ENCODE measurements at regions not wholly inside any gene's neighbourhood (a gene's known extent, or its start where the extent isn't known, plus 50 kb on each side); places are given as distances from the start of the nearest gene placed in this dataset.

DNA sequence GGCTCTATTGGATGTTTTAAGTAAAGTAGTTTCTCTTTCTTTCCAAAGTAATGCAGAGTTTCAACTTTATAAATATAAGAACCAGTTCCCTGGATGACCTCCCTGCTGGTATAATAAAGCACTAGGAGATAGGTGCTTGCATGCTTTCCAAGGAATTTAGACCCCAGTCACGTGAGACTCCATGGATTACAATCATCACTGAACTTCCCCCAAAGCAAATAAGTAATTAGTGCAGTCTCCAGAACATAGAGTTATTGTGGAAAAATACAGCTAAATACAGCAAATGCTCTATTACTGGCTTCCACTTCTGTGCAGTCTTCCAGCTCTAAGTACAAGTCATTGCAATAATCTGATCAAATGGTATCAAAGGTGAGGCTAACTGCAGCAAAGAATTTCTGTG is 220.2 kb upstream of the STEAP1 start:
- Histone ChIP-seq H3K4me1 (ENCODE audit: control insufficient read depth in 2 of 2, insufficient read depth in 2 of 2, low read length in 2 of 2) (no peaks in the 10 kb centered on the region), H3K27me3 (ENCODE audit: control insufficient read depth in 2 of 2, insufficient read depth in 2 of 2, low read length in 2 of 2) (no peaks in the 10 kb centered on the region), H3K36me3 (ENCODE audit: control insufficient read depth in 2 of 3, insufficient read depth in 3 of 3, low read length in 3 of 3) (no peaks in the 10 kb centered on the region), H3K9me3 (ENCODE audit: control insufficient read depth in 2 of 3, low read length in 3 of 3) (no peaks in the 10 kb centered on the region), H3K27ac (ENCODE audit: low read depth, low read length) (no peak overlapping the region), H3K4me3 (ENCODE audit: low read length) (no peak overlapping the region)
- H3K27ac Mint-ChIP-seq = no peak overlapping the region
- ATAC-seq (no peak), DNase-seq (no peak)
- POLR2A ChIA-PET = no interaction called here
- H3K4me3 Mint-ChIP-seq = no peak overlapping the region
- no peaks in the 10 kb centered on the region for H3K36me3 Mint-ChIP-seq
- intact Hi-C loops (cut with micrococcal nuclease) = no loop called here
- CTCF ChIA-PET = no interaction called here
- H3K4me1 Mint-ChIP-seq = no peaks in the 10 kb centered on the region
- peaks cover 0 to 6% (median under 1%) of the 10 kb centered on the region in 11 donors for H3K9me3 Mint-ChIP-seq
- H3K27me3 Mint-ChIP-seq = no peaks in the 10 kb centered on the region

DNA sequence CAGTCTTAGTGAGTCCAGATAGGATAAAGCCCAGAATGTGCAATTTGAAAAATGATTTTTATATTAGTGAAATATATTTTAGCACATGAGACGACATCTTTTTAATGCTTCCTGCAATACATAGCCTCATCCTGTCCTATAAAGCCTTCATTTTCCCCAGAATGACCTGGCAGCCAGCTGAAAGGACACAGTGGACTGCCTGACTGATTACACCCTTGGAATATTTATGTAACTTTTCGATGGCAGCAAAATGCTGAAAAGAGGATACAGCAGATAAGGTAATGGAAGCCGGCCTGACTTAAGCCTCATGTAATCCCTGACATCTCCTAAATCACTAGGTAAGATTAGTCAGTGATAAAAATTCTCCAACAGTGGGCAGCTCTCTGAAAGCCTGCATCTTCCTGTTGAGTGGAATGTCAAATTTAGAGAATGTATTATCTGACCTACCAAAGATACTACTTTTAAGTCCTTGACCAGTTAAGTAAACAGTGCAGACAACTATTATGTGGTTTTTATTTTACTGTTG is 210.7 kb upstream of the STEAP1 start:
- Histone ChIP-seq H3K4me3 (ENCODE audit: low read length) (no peak overlapping the region), H3K4me1 (ENCODE audit: control insufficient read depth in 2 of 2, insufficient read depth in 2 of 2, low read length in 2 of 2) (no peaks in the 10 kb centered on the region), H3K9me3 (ENCODE audit: control insufficient read depth in 2 of 3, low read length in 3 of 3) (no peaks in the 10 kb centered on the region), H3K27me3 (ENCODE audit: control insufficient read depth in 2 of 2, insufficient read depth in 2 of 2, low read length in 2 of 2) (no peaks in the 10 kb centered on the region), H3K27ac (ENCODE audit: low read depth, low read length) (no peak overlapping the region), H3K36me3 (ENCODE audit: control insufficient read depth in 2 of 3, insufficient read depth in 3 of 3, low read length in 3 of 3) (no peaks in the 10 kb centered on the region)
- no peak for ATAC-seq
- Mint-ChIP-seq H3K36me3 (no peaks in the 10 kb centered on the region), H3K9me3 (peaks cover 0 to 15% (median 0%) of the 10 kb centered on the region in 11 donors), H3K27ac (no peak overlapping the region), H3K4me1 (no peaks in the 10 kb centered on the region), H3K4me3 (no peak overlapping the region), H3K27me3 (no peaks in the 10 kb centered on the region)
- DNase-seq = no peak
- intact Hi-C loops (cut with micrococcal nuclease) = no loop called here
- POLR2A ChIA-PET = no interaction called here
- CTCF ChIA-PET = no interaction called here

DNA sequence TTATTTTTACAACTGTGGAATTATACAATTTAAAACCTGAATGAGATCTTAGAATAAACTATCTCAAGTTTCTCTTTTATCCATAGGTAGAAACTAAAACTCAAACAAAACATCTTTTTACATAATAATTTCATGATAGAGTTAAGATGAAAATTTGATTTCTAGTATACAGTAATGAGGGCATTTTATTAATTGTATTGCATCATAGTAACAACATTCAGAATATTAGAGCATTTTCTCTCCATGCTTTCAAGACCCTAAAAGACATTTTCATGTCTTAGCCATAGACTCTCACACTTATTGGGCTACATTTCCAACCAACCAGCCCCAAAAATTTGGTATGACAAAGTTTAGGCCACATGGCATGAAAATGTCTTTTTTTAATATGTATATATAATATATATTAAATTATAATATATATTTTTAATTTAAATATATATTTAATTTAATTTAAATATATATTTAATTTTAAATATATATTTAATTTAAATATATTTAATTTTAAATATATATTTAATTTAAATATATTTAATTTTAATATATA is 195.7 kb upstream of the STEAP1 start:
- CTCF ChIA-PET = no interaction called here
- Mint-ChIP-seq H3K27me3 (peaks cover 0 to 5% (median 0%) of the 10 kb centered on the region in 5 donors), H3K27ac (no peak overlapping the region), H3K4me1 (no peaks in the 10 kb centered on the region), H3K4me3 (no peak overlapping the region), H3K36me3 (no peaks in the 10 kb centered on the region), H3K9me3 (peaks cover 0 to 17% (median 2%) of the 10 kb centered on the region in 11 donors)
- POLR2A ChIA-PET = no interaction called here
- intact Hi-C loops (cut with micrococcal nuclease) = no loop called here
- ATAC-seq (no peak), DNase-seq (no peak)
- Histone ChIP-seq H3K9me3 (ENCODE audit: control insufficient read depth in 2 of 3, low read length in 3 of 3) (no peaks in the 10 kb centered on the region), H3K36me3 (ENCODE audit: control insufficient read depth in 2 of 3, insufficient read depth in 3 of 3, low read length in 3 of 3) (no peaks in the 10 kb centered on the region), H3K4me1 (ENCODE audit: control insufficient read depth in 2 of 2, insufficient read depth in 2 of 2, low read length in 2 of 2) (no peaks in the 10 kb centered on the region), H3K4me3 (ENCODE audit: low read length) (no peak overlapping the region), H3K27ac (ENCODE audit: low read depth, low read length) (no peak overlapping the region), H3K27me3 (ENCODE audit: control insufficient read depth in 2 of 2, insufficient read depth in 2 of 2, low read length in 2 of 2) (no peaks in the 10 kb centered on the region)

DNA sequence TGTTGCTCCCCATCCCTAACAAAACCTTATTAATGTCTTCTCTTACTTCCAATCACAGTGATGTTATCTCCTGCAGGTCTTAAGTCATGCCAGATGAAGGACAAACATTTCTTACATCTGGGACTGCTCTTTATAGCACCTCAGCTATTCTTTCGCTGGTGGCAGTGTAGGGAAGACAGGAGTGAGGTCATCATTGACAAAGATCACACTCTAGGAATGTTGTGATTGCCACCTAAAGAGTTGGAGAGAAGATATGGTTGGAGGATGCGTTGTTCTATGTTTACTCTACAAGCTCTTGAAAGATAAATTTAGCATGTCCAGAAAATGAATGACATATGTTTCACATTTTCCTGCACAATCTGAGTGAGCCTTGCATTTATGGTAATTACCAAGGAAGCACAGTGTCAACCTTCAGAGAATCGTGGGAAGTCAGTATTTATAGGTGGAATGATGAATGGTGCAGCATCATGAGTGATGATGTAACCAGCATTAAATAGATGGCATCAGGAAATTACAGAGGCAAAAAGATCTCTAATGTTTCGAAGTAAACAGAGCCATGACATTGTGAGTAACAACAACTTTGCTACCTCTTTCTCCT is 188.1 kb upstream of the STEAP1 start:
- H3K27me3 Mint-ChIP-seq = no peaks in the 10 kb centered on the region
- Histone ChIP-seq H3K4me1 (ENCODE audit: control insufficient read depth in 2 of 2, insufficient read depth in 2 of 2, low read length in 2 of 2) (no peaks in the 10 kb centered on the region), H3K27me3 (ENCODE audit: control insufficient read depth in 2 of 2, insufficient read depth in 2 of 2, low read length in 2 of 2) (no peaks in the 10 kb centered on the region), H3K4me3 (ENCODE audit: low read length) (no peak overlapping the region), H3K36me3 (ENCODE audit: control insufficient read depth in 2 of 3, insufficient read depth in 3 of 3, low read length in 3 of 3) (no peaks in the 10 kb centered on the region), H3K27ac (ENCODE audit: low read depth, low read length) (no peak overlapping the region), H3K9me3 (ENCODE audit: control insufficient read depth in 2 of 3, low read length in 3 of 3) (no peaks in the 10 kb centered on the region)
- ChIA-PET POLR2A (no interaction called here), CTCF (no interaction called here)
- H3K4me3 Mint-ChIP-seq = no peak overlapping the region
- no peak overlapping the region for H3K27ac Mint-ChIP-seq
- H3K36me3 Mint-ChIP-seq = no peaks in the 10 kb centered on the region
- peaks cover 0 to 5% (median under 1%) of the 10 kb centered on the region in 11 donors for H3K9me3 Mint-ChIP-seq
- ATAC-seq (no peak), DNase-seq (no peak)
- intact Hi-C loops (cut with micrococcal nuclease) = no loop called here
- H3K4me1 Mint-ChIP-seq = no peaks in the 10 kb centered on the region

DNA sequence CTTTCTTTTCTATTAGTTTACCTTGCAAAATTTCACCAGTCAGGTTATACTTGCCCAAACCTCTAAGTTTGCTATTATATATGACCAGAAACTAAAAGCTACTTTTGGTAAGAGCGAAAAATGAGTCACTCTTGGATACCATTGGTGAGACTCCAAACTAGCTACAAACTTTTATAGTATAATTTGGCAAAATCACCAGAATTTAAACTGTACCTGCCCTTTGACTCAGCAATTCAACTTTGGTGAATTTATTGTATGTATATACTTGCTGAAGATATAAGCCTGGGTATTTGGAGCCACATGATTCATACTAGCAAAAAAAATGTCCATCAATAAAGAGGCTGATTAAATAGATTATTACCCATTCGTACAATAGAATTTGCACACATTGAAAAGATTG is 178.7 kb upstream of the STEAP1 start:
- Histone ChIP-seq H3K4me3 (ENCODE audit: low read length) (no peak overlapping the region), H3K4me1 (ENCODE audit: control insufficient read depth in 2 of 2, insufficient read depth in 2 of 2, low read length in 2 of 2) (no peaks in the 10 kb centered on the region), H3K36me3 (ENCODE audit: control insufficient read depth in 2 of 3, insufficient read depth in 3 of 3, low read length in 3 of 3) (no peaks in the 10 kb centered on the region), H3K27ac (ENCODE audit: low read depth, low read length) (no peak overlapping the region), H3K27me3 (ENCODE audit: control insufficient read depth in 2 of 2, insufficient read depth in 2 of 2, low read length in 2 of 2) (no peaks in the 10 kb centered on the region), H3K9me3 (ENCODE audit: control insufficient read depth in 2 of 3, low read length in 3 of 3) (no peaks in the 10 kb centered on the region)
- peaks cover 0 to 10% (median 0%) of the 10 kb centered on the region in 11 donors for H3K9me3 Mint-ChIP-seq
- ChIA-PET POLR2A (no interaction called here), CTCF (no interaction called here)
- H3K27me3 Mint-ChIP-seq = peaks cover 0 to 5% (median 0%) of the 10 kb centered on the region in 5 donors
- no peak overlapping the region for H3K4me3 Mint-ChIP-seq
- ATAC-seq = no peak
- no peak for DNase-seq
- H3K36me3 Mint-ChIP-seq = no peaks in the 10 kb centered on the region
- H3K27ac Mint-ChIP-seq = no peak overlapping the region
- H3K4me1 Mint-ChIP-seq = no peaks in the 10 kb centered on the region
- intact Hi-C loops (cut with micrococcal nuclease) = no loop called here

DNA sequence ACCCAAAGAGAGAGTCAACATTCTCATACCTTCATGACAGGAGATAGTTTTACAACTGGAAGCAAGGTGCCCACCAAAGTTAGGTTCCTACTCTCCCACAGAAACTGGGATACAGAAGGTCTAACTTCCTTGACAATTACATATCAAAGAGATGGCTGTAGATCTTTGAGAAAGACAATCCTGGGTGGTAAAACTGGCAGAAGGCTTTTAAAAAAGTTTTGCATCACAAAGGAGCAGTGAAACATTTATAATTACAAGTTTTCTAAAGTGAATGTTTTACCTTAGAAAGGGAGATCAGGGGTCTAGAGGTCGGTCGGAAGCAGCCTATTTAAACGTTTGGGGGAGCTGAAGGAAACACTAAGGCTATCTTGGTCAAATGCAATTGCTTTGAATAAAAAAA is 166.6 kb upstream of the STEAP1 start:
- no peaks in the 10 kb centered on the region for H3K9me3 ChIP-seq (ENCODE audit: control insufficient read depth in 2 of 3, low read length in 3 of 3)
- no peak for ATAC-seq
- no peak for DNase-seq
- H3K4me3 Mint-ChIP-seq = no peak overlapping the region
- POLR2A ChIA-PET = no interaction called here
- no peaks in the 10 kb centered on the region for H3K36me3 Mint-ChIP-seq
- intact Hi-C loops (cut with micrococcal nuclease) = no loop called here
- H3K9me3 Mint-ChIP-seq = peaks cover 0 to 15% (median 6%) of the 10 kb centered on the region in 11 donors
- no peaks in the 10 kb centered on the region for H3K27me3 Mint-ChIP-seq
- no peaks in the 10 kb centered on the region for H3K27me3 ChIP-seq (ENCODE audit: control insufficient read depth in 2 of 2, insufficient read depth in 2 of 2, low read length in 2 of 2)
- no peak overlapping the region for H3K27ac ChIP-seq (ENCODE audit: low read depth, low read length)
- no peaks in the 10 kb centered on the region for H3K36me3 ChIP-seq (ENCODE audit: control insufficient read depth in 2 of 3, insufficient read depth in 3 of 3, low read length in 3 of 3)
- no peaks in the 10 kb centered on the region for H3K4me1 Mint-ChIP-seq
- H3K4me3 ChIP-seq (ENCODE audit: low read length) = no peak overlapping the region
- H3K4me1 ChIP-seq (ENCODE audit: control insufficient read depth in 2 of 2, insufficient read depth in 2 of 2, low read length in 2 of 2) = no peaks in the 10 kb centered on the region
- no peak overlapping the region for H3K27ac Mint-ChIP-seq
- CTCF ChIA-PET = no interaction called here

DNA sequence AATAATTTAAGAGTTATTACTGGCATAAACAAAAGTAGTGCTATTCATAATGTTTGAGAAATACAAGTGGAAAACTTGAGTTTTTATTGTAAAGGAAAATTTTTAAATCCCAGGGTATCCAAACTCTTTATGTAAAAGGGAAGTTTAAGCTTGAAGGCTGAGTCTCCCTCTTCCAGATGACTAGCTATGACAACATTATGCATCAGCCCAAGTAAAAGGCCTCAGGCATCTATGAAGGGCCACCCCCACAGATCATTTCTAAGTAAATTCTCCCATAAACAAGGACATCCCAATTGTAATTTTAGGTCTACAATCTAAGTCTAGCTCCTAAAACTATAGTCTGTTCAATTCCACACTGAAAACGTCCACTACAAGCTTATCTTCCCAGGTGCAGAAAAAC is 166.2 kb upstream of the STEAP1 start:
- H3K9me3 ChIP-seq (ENCODE audit: control insufficient read depth in 2 of 3, low read length in 3 of 3) = no peaks in the 10 kb centered on the region
- Mint-ChIP-seq H3K9me3 (peaks cover 0 to 14% (median 6%) of the 10 kb centered on the region in 11 donors), H3K4me3 (no peak overlapping the region), H3K27ac (no peak overlapping the region), H3K27me3 (no peaks in the 10 kb centered on the region), H3K36me3 (no peaks in the 10 kb centered on the region), H3K4me1 (no peaks in the 10 kb centered on the region)
- no peak overlapping the region for H3K27ac ChIP-seq (ENCODE audit: low read depth, low read length)
- intact Hi-C loops (cut with micrococcal nuclease) = no loop called here
- ChIA-PET CTCF (no interaction called here), POLR2A (no interaction called here)
- DNase-seq (no peak), ATAC-seq (no peak)
- H3K4me1 ChIP-seq (ENCODE audit: control insufficient read depth in 2 of 2, insufficient read depth in 2 of 2, low read length in 2 of 2) = no peaks in the 10 kb centered on the region
- H3K36me3 ChIP-seq (ENCODE audit: control insufficient read depth in 2 of 3, insufficient read depth in 3 of 3, low read length in 3 of 3) = no peaks in the 10 kb centered on the region
- no peak overlapping the region for H3K4me3 ChIP-seq (ENCODE audit: low read length)
- no peaks in the 10 kb centered on the region for H3K27me3 ChIP-seq (ENCODE audit: control insufficient read depth in 2 of 2, insufficient read depth in 2 of 2, low read length in 2 of 2)
